Esophagus (tissue), 2 donors: ENCODE measurements at regions not wholly inside any gene's neighbourhood (a gene's known extent, or its start where the extent isn't known, plus 50 kb on each side); places are given as distances from the start of the nearest gene placed in this dataset.
"Not testable (repeated sequence)": the region's sequence is repeated elsewhere in the genome, so short reads cannot be mapped to it uniquely, and the experiment has no call there.

ENCODE experiments used
- H3K27ac ChIP-seq, 2 donors: one replicate each; pipeline ENCODE4 v1.5.1; 2013; ENCODE audit warnings: low read depth in 2 of 2, mild to moderate bottlenecking in 2 of 2, inconsistent platforms in 1 of 2, low read length in 1 of 2, moderate library complexity in 1 of 2
- H3K27me3 ChIP-seq, 2 donors: one replicate each; pipeline ENCODE4 v1.6.1; 2013; ENCODE audit warnings: low read length in 2 of 2, control low read depth in 1 of 2, mild to moderate bottlenecking in 1 of 2; ENCODE audit not compliant: insufficient read depth in 2 of 2, control insufficient read depth in 1 of 2
- H3K36me3 ChIP-seq, 2 donors: one replicate each; pipeline ENCODE4 v1.6.1; 2013; ENCODE audit warnings: low read length in 1 of 2; ENCODE audit not compliant: control insufficient read depth in 2 of 2, insufficient read depth in 2 of 2
- H3K4me1 ChIP-seq, 2 donors: one replicate each; pipeline ENCODE4 v1.6.1; 2013; ENCODE audit warnings: low read length in 1 of 2; ENCODE audit not compliant: control insufficient read depth in 2 of 2, insufficient read depth in 2 of 2
- H3K4me3 ChIP-seq, 2 donors: one replicate each; pipeline ENCODE4 v1.5.1; 2013; ENCODE audit warnings: low read length in 2 of 2, mild to moderate bottlenecking in 2 of 2, low read depth in 1 of 2, moderate library complexity in 1 of 2
- H3K9me3 ChIP-seq, 2 donors: one replicate each; pipeline ENCODE4 v1.6.1; 2013; ENCODE audit warnings: mild to moderate bottlenecking in 2 of 2, low read depth in 1 of 2, low read length in 1 of 2, moderate library complexity in 1 of 2; ENCODE audit not compliant: control insufficient read depth in 2 of 2, insufficient read depth in 1 of 2
- WGBS, 2 donors: extraction: QIAGEN DNeasy Blood & Tissue Kit; methylation state at CpG; one replicate each; pipeline ENCODE4 v1.1.7; 2013; 5-methylcytosine and 5-hydroxymethylcytosine counted together
- donor health status: healthy with polysubstance abuse.
- donor health status: Bipolar disorder and iron deficiency.

DNA sequence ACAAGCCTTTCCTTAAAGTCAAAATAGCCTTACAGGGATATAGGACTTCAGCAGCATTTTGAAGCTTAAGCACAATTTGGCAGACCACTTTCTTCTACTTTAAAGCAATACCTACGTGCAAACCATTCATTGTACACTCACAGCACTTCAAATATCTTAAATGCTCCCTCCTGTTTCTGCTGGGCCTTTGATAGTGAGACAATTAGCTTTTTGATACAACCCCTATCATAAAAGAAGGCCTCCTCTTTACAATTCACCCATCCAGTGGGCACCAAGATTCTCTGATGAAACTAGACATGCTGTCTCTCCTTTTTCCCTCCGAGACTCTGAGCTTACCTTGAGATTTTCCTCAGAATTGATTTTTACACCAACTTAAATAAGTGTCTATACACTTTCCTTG, 157.5 kb upstream of the FAR2 start:
- 83 to 88% methylated on average over 2 of the region's 2 CpGs for WGBS, 2 donors
- H3K4me1 ChIP-seq, result no peaks in the 10 kb centered on the region
- H3K27ac ChIP-seq, result no peak overlapping the region
- H3K36me3 ChIP-seq, result no peaks in the 10 kb centered on the region
- H3K4me3 ChIP-seq, result no peak overlapping the region
- H3K9me3 ChIP-seq, result no peaks in the 10 kb centered on the region
- H3K27me3 ChIP-seq, result no peaks in the 10 kb centered on the region

DNA sequence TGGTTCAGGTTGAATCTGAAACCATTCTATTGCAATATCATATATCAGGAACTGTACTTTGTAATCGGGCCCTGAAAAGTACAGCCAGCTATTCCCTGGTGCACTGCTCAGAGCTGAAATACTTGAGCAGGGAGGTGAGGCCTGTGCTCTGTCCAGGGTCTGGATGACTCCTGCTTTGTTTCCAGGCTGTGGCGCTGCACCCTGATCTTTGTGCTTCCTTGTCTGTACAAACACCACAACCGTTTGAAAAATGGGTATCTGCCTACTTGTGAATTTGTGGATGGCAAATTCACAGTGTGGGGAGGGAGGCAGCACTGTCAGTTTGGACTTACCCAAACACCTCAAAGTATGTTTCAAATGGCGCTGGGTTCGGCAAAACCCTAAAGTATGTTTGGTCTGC, 155.4 kb upstream of the FAR2 start:
- Histone ChIP-seq H3K4me1 (no peaks in the 10 kb centered on the region), H3K27me3 (no peaks in the 10 kb centered on the region), H3K9me3 (no peaks in the 10 kb centered on the region), H3K36me3 (no peaks in the 10 kb centered on the region), H3K27ac (no peak overlapping the region), H3K4me3 (no peak overlapping the region)
- WGBS, 2 donors, result 75 to 78% methylated on average over 5 of the region's 5 CpGs

DNA sequence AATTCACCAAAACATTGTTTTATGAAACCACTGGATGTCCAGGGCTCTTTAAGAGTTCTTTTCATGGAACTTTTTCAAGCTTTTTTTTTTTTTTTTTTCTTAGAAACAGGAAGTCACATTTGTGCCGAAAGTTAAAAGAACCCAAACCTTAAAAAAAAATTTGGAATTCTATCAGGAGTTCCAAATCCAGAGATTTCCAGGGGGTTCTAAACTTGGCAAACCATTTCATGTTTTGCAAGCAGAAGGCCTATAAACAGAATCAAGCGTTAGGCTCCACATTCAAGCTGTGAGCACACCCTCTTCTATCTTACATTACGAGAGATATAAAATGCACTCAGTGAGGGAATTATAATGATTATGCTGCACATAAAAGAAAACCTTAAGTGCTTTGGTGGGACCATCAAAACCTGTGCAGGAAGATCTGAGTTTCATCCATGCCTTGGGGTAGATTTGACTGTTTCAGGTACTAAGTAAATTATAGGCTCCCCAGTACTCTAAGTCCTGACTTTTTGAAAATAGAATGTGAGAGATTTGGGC, 154.8 kb upstream of the FAR2 start:
- 65 to 81% methylated on average over 3 of the region's 3 CpGs for WGBS, 2 donors
- no peaks in the 10 kb centered on the region for H3K9me3 ChIP-seq
- no peaks in the 10 kb centered on the region for H3K27me3 ChIP-seq
- no peaks in the 10 kb centered on the region for H3K4me1 ChIP-seq
- no peak overlapping the region for H3K27ac ChIP-seq
- H3K4me3 ChIP-seq, result no peak overlapping the region
- no peaks in the 10 kb centered on the region for H3K36me3 ChIP-seq

DNA sequence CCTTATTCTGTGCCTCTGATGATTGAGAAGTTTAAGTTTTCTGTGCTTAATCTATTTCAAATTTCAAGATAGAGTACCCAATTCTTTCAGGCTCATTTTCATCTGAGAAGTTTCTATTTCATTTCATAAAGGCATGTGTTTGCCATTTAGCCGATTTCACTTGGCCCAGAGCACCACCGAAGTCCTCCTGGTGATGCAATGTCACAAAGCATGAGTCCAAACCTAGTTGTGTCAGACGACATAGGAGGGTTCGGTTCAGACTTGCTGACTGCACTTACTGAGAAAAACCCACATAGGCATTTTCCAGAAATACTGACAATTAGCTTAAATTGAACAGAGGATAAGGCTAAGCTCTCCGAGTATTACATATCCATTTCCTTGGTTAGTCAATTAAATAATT, 152.4 kb upstream of the FAR2 start:
- H3K27ac ChIP-seq, result no peak overlapping the region
- no peak overlapping the region for H3K4me3 ChIP-seq
- 89 to 92% methylated on average over 5 of the region's 5 CpGs for WGBS, 2 donors
- no peaks in the 10 kb centered on the region for H3K36me3 ChIP-seq
- H3K27me3 ChIP-seq, result no peaks in the 10 kb centered on the region
- no peaks in the 10 kb centered on the region for H3K9me3 ChIP-seq
- H3K4me1 ChIP-seq, result no peaks in the 10 kb centered on the region

DNA sequence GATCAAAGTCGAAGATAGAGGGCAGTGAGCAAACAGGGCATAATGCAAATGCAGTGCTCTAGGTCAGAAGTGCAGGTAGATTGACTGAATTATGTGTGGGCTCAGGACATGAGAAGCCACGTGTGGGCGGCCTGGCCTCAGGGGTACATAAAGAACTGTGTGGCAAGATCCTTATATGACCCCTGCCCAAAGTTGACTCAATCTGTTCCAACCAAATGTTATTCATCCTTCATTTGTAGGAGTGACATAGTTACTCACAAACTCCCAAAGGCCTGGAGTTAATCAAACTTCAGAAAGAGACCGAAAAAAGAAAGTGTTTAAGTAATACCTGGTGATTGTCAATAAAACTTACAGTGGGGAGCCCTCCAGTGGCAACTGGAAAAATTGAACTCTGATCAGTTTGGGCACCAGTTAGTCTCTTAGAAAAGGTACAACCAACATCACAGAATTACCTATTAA, 150.4 kb upstream of the FAR2 start:
- Histone ChIP-seq H3K4me1 (no peaks in the 10 kb centered on the region), H3K27me3 (no peaks in the 10 kb centered on the region), H3K9me3 (no peaks in the 10 kb centered on the region), H3K4me3 (no peak overlapping the region), H3K36me3 (no peaks in the 10 kb centered on the region), H3K27ac (no peak overlapping the region)
- WGBS, 2 donors, result 53 to 65% methylated on average over 4 of the region's 4 CpGs

DNA sequence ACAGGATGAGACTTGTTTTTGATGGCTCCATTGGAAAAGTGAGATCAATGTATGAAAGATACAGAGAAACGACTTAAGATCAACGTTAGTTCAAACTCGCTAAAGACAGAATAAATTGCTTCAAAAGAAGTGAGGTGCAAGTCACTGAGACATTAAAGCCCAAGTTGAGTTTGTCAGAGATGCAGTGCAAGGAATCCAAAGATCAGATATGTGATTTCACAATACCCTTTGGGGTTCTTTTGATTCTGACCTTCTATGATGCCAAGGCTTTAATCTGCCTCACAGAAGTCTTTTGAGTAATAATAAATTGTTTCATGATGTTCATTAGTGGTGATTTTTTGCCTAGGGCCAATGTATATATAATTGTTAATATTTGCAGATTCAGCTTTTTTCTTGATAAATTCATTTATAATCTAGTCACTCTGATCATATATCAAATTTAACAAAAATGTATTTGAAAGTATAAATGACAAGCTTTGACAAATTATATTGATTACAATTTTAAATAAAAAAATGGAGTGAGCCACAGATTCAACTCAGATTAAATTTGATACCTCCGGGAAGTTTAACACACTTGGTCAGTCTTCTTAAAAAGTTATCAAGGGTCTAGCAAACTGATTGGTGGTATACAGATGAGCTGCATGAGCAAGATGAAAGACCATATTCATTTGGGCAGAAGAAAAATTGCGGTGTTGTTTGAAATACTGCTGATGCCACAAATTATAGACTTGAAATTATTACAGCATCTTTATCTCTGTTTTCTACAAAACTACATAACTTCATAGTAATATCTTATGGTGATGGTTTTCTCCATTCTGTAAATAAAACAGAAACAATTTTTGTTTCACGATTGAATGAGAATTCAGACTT, 144.8 kb upstream of the FAR2 start:
- Histone ChIP-seq H3K9me3 (no peaks in the 10 kb centered on the region), H3K4me3 (no peak overlapping the region), H3K4me1 (no peaks in the 10 kb centered on the region), H3K36me3 (no peaks in the 10 kb centered on the region), H3K27ac (no peak overlapping the region), H3K27me3 (no peaks in the 10 kb centered on the region)
- WGBS, 2 donors, result 76 to 80% methylated on average over 6 of the region's 6 CpGs

DNA sequence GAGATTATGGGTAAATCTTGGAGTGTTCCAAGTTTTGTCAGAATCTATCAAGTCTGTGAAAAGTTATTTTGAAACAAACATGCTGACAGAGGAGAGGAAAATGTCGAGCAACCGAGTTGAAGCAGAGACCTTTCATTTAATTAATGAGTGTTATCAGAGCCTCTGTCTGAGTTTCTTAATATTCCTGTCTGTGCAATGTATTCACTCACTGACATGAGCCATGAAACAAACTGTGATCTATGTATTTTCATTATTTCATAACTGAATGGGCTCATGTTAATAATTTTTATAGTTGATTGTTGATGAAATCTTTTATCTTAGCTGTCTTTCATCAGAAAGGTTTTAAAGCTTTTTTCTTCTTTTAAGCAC, 144.2 kb upstream of the FAR2 start:
- no peak overlapping the region for H3K27ac ChIP-seq

DNA sequence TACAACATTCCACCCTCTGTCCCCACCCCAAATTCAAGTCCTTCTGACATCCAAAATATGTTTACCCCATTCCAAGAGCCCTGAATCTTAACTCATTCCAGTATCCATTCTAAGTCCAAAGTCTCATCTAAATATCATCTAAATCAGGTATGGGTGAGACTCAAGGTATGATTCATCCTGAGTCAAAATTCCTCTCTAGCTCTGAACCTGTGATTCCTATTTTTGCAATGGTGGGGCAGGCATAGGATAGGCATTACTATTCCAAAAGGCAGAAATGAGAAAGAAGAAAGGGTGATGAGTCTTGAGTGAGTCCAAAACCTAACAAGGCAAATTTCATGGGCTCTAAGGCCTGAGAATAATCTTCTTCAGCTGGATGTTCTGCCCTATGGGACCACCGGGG, 140.3 kb upstream of the FAR2 start:
- 89 to 93% methylated on average over 1 of the region's 1 CpG for WGBS, 2 donors

More for the DNA sequence above, 144.2 kb upstream of the FAR2 start:
- H3K27me3 ChIP-seq, result no peaks in the 10 kb centered on the region
- H3K36me3 ChIP-seq, result no peaks in the 10 kb centered on the region
- H3K4me3 ChIP-seq, result no peak overlapping the region
- H3K9me3 ChIP-seq, result no peaks in the 10 kb centered on the region
- no peaks in the 10 kb centered on the region for H3K4me1 ChIP-seq
- WGBS, 2 donors, result 65 to 80% methylated on average over 2 of the region's 2 CpGs

DNA sequence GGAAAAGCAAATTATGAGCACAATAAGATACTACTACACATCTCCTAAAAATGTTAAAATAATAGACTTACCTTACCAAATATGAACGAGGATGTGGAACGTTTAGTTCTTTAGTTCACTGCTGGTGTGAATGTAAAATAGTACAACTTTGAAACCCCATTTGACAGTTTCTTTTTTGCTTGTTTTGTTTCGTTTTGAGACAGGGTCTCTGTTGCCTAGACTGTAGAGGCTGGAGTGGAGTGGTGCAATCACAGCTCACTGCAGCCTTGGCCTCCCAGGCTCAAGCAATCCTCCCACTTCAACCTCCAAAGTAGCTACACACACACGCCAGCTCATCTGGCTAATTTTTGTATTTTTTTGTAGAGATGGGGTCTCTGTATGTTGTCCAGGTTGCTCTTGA, 136.4 kb upstream of the FAR2 start:
- Histone ChIP-seq H3K36me3 (no peaks in the 10 kb centered on the region), H3K4me1 (no peaks in the 10 kb centered on the region), H3K27me3 (no peaks in the 10 kb centered on the region), H3K9me3 (no peaks in the 10 kb centered on the region), H3K4me3 (no peak overlapping the region), H3K27ac (no peak overlapping the region)
- 76 to 80% methylated on average over 4 of the region's 4 CpGs for WGBS, 2 donors

More for the DNA sequence above, 140.3 kb upstream of the FAR2 start:
- no peak overlapping the region for H3K4me3 ChIP-seq
- H3K27ac ChIP-seq, result no peak overlapping the region
- H3K36me3 ChIP-seq, result no peaks in the 10 kb centered on the region
- H3K9me3 ChIP-seq, result no peaks in the 10 kb centered on the region
- H3K27me3 ChIP-seq, result no peaks in the 10 kb centered on the region
- H3K4me1 ChIP-seq, result no peaks in the 10 kb centered on the region

DNA sequence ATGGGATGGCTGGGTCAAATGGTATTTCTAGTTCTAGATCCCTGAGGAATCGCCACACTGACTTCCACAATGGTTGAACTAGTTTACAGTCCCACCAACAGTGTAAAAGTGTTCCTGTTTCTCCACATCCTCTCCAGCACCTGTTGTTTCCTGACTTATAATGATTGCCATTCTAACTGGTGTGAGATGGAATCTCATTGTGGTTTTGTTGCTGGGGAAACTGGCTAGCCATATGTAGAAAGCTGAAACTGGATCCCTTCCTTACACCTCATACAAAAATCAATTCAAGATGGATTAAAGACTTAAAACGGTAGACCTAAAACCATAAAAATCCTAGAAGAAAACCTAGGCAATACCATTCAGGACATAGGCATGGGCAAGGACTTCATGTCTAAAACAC, 131.5 kb upstream of the FAR2 start:
- H3K27me3 ChIP-seq, H3K9me3 ChIP-seq, H3K4me3 ChIP-seq, H3K36me3 ChIP-seq, H3K27ac ChIP-seq, H3K4me1 ChIP-seq: not testable (repeated sequence)
- WGBS, 2 donors, result 92 to 97% methylated on average over 1 of the region's 2 CpGs
